ENCODE measurements at regions not wholly inside any gene's neighbourhood (a gene's known extent, or its start where the extent isn't known, plus 50 kb on each side); places are given as distances from the start of the nearest gene placed in this dataset.

DNA sequence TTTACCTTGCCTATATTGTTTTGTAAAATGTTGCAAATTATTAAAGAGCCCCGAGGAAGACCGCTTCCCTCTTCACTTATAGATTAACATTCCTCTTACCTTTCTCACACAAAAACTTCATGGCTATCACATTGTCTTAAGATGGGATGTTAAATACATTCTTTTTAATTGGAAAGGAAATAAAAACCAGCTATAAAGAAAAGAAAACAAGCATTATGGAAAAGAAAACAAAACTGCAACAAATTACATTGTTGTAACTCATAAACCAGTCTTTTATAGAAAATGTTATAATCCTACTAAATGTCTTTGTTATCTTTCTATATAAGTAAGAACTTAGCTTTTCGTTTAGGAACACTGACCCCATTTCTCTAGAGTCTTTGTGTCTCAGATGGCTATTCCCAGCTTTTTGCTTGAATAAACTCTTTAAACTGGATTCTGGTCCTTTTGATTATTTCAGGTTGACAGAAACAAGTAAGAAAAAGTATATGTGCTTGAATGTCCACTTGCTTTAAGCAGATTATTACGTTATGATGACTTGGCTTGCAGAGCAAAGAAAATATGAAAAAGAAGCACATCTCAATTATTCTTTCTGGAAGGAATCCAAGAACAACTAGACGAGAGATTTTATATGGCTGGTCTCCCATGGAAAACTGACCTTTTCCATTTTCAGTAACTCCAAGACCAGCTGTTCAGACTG lies 128.2 kb downstream of the AKR1D1 start:
- TF ChIP-seq, protein P1, sequence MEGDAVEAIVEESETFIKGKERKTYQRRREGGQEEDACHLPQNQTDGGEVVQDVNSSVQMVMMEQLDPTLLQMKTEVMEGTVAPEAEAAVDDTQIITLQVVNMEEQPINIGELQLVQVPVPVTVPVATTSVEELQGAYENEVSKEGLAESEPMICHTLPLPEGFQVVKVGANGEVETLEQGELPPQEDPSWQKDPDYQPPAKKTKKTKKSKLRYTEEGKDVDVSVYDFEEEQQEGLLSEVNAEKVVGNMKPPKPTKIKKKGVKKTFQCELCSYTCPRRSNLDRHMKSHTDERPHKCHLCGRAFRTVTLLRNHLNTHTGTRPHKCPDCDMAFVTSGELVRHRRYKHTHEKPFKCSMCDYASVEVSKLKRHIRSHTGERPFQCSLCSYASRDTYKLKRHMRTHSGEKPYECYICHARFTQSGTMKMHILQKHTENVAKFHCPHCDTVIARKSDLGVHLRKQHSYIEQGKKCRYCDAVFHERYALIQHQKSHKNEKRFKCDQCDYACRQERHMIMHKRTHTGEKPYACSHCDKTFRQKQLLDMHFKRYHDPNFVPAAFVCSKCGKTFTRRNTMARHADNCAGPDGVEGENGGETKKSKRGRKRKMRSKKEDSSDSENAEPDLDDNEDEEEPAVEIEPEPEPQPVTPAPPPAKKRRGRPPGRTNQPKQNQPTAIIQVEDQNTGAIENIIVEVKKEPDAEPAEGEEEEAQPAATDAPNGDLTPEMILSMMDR (IDR thresholded peaks at IDR 0.05; ENCODE audit: control insufficient read depth, extremely low read depth, insufficient read depth) = no peak
- no peak for DNase-seq (ENCODE audit: low read depth)
- no peak overlapping the region for H3K4me3 ChIP-seq (ENCODE audit: low read depth, low read length)

DNA sequence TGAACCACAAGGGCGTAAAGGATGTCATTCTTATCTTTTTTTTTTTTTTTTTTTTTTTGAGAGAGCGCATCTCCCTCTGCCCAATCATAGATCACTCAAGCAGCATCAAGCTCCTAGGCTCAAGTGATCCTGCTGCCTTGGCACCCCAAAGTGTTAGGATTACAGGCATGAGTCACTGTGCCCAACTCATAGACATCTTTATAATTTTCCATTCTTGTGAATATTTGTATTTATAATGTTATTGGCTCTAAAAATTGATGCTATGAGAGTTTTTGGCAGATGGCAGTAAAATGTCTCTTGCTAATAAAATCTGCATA lies 128.7 kb downstream of the AKR1D1 start:
- H3K4me3 ChIP-seq (ENCODE audit: low read depth, low read length) = no peak overlapping the region
- no peak for DNase-seq (ENCODE audit: low read depth)
- TF ChIP-seq, protein P1 (IDR thresholded peaks at IDR 0.05; ENCODE audit: control insufficient read depth, extremely low read depth, insufficient read depth) = no peak

DNA sequence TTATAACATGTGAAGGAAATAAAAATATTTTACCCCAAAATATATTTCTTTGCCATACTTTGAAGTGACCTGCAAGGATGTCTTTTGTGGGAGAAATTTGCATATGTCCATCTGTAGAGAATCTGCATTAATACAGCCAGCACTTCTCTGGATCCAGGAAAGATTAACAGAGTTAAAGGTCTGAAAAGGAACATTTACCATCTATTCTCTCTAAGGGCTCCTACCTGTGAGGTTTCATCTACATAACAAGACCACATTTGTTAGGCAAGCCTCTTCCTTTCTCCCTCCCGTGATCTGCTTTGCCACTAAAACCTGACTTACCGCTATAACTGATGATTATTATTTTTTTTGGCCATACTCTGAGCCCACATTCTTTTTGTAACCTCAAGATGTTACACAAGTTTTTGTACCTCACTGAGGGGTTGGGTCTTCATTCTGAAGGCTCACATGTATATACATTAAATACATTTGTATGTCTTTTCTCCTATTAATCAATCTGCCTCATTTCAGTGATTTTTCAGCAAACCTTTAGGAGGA lies 129.4 kb downstream of the AKR1D1 start:
- no peak for DNase-seq (ENCODE audit: low read depth)
- TF ChIP-seq, protein P1 (IDR thresholded peaks at IDR 0.05; ENCODE audit: control insufficient read depth, extremely low read depth, insufficient read depth) = no peak
- H3K4me3 ChIP-seq (ENCODE audit: low read depth, low read length) = no peak overlapping the region

DNA sequence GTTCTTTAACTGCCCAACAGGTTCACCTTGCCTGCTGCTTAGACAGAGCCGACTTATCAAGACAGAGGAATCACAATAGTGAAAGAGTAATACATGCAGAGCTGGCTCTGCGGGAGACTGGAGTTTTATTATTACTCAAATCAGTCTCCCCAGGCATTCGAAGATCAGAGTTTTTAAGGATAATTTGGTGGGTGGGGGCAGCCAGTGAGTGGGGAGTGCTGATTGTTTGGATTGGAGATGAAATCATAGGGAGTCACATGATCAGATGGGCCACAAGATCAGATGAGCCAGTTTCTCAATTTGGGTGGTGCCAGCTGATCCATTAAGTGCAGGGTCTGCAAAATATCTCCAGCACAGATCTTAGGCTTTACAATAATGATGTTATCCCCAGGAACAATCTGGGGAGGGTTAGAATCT lies 131.3 kb downstream of the AKR1D1 start:
- no peak overlapping the region for H3K4me3 ChIP-seq (ENCODE audit: low read depth, low read length)
- TF ChIP-seq, protein P1 (IDR thresholded peaks at IDR 0.05; ENCODE audit: control insufficient read depth, extremely low read depth, insufficient read depth) = no peak

GRCh38 chr7:138208142-138208570 lies 131.9 kb downstream of the AKR1D1 start:
- TF ChIP-seq, protein P1 (IDR thresholded peaks at IDR 0.05; ENCODE audit: control insufficient read depth, extremely low read depth, insufficient read depth) = no peak
- DNase-seq (ENCODE audit: low read depth) = no peak
- no peak overlapping the region for H3K4me3 ChIP-seq (ENCODE audit: low read depth, low read length)

More for the DNA sequence above, 131.3 kb downstream of the AKR1D1 start:
- no peak for DNase-seq (ENCODE audit: low read depth)

DNA sequence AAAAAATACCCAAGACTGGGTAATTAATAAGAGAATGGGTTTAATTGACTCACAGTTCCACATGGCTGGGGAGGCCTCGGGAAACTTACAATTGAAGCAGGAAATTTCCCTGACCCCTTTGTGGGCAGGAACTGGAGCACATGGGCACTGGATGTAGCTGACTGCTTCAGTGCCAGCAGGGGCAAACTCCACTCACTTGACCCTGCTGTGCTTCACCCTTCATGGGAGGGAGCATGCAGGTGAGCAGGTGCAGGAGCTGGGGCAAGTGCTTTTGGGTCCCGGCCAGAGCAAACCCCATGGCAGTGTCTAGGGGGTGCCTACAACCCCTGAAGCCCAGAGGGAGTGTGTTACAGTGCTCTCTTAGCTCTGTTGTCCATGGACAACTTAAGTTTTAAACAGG lies 132.6 kb downstream of the AKR1D1 start:
- no peak overlapping the region for H3K4me3 ChIP-seq (ENCODE audit: low read depth, low read length)
- no peak for DNase-seq (ENCODE audit: low read depth)
- TF ChIP-seq, protein P1 (IDR thresholded peaks at IDR 0.05; ENCODE audit: control insufficient read depth, extremely low read depth, insufficient read depth) = no peak

- TF ChIP-seq, protein P1 (IDR thresholded peaks at IDR 0.05; ENCODE audit: control insufficient read depth, extremely low read depth, insufficient read depth) = no peak
- no peak overlapping the region for H3K4me3 ChIP-seq (ENCODE audit: low read depth, low read length)
- DNase-seq (ENCODE audit: low read depth) = peak; percentile 22
Measured at GRCh38 chr7:138212314-138212713, 136.1 kb downstream of the AKR1D1 start.

All from LNCaP clone FGC (cell line).